ENCODE measurements at regions not wholly inside any gene's neighbourhood (a gene's known extent, or its start where the extent isn't known, plus 50 kb on each side); places are given as distances from the start of the nearest gene placed in this dataset.

DNA sequence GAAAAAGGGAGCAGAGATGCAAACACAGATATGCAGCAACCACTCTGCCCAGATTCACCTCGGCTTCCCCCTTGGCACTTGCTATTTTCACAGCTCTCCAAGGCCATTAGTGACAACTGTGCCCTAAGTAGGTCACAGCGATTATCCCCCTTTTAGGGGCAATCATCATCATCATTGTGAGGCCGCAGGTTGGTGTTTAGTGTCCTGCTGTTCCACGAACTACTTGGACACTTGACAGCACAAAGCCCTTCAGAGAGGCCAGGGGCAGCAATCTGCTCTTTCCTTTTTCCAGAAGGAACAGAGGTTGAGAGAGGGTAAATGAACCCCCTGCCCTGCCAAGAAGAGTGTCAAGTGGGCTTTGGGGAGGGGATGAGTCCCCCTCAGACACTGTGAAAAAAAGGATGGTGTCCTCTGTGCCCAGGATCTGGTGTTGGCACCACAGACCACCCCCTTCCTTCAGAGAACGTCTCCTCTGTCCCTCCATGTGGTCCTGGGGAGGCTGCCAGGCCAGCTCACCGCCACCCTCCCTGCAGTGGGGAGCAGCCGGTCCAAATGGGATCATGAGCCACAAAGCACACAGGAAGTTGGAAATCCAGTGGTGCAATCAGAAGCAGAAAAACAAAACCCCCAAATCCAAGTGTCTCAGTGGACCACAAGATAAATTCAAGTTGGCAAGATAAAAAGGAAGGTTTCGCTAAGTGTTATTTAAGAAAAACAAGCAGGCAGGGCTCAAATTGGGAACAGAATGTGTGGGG lies 78.4 kb upstream of the MED9 start:
- Histone ChIP-seq H3K79me2 (ENCODE audit: insufficient read depth, low read length) (no peaks in the 10 kb centered on the region), H3K36me3 (ENCODE audit: insufficient read depth, low read length) (no peaks in the 10 kb centered on the region), H3K27me3 (ENCODE audit: insufficient read depth, low read length) (no peaks in the 10 kb centered on the region), H2AFZ (ENCODE audit: low read length) (peak overlapping the region; percentile 27), H3K9me3 (ENCODE audit: low read depth, low read length) (peaks cover 2% of the 10 kb centered on the region), H3K4me3 (ENCODE audit: insufficient read depth, low read length) (no peak overlapping the region), H3K4me1 (ENCODE audit: insufficient read depth, low read length) (peaks cover 34% of the 10 kb centered on the region), H3K4me2 (ENCODE audit: insufficient read depth, low read length) (peak overlapping the region; percentile 54), H3K27ac (ENCODE audit: low read depth, low read length) (peak overlapping the region; percentile 76), H4K20me1 (ENCODE audit: insufficient read depth, low read length) (no peaks in the 10 kb centered on the region)
- DNase-seq (ENCODE audit: insufficient read length, low spot score, missing footprints), result peak; percentile 96
- TF ChIP-seq, protein P1, sequence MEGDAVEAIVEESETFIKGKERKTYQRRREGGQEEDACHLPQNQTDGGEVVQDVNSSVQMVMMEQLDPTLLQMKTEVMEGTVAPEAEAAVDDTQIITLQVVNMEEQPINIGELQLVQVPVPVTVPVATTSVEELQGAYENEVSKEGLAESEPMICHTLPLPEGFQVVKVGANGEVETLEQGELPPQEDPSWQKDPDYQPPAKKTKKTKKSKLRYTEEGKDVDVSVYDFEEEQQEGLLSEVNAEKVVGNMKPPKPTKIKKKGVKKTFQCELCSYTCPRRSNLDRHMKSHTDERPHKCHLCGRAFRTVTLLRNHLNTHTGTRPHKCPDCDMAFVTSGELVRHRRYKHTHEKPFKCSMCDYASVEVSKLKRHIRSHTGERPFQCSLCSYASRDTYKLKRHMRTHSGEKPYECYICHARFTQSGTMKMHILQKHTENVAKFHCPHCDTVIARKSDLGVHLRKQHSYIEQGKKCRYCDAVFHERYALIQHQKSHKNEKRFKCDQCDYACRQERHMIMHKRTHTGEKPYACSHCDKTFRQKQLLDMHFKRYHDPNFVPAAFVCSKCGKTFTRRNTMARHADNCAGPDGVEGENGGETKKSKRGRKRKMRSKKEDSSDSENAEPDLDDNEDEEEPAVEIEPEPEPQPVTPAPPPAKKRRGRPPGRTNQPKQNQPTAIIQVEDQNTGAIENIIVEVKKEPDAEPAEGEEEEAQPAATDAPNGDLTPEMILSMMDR (IDR thresholded peaks at IDR 0.05; ENCODE audit: extremely low read depth, low read depth, low read length), result no peak

DNA sequence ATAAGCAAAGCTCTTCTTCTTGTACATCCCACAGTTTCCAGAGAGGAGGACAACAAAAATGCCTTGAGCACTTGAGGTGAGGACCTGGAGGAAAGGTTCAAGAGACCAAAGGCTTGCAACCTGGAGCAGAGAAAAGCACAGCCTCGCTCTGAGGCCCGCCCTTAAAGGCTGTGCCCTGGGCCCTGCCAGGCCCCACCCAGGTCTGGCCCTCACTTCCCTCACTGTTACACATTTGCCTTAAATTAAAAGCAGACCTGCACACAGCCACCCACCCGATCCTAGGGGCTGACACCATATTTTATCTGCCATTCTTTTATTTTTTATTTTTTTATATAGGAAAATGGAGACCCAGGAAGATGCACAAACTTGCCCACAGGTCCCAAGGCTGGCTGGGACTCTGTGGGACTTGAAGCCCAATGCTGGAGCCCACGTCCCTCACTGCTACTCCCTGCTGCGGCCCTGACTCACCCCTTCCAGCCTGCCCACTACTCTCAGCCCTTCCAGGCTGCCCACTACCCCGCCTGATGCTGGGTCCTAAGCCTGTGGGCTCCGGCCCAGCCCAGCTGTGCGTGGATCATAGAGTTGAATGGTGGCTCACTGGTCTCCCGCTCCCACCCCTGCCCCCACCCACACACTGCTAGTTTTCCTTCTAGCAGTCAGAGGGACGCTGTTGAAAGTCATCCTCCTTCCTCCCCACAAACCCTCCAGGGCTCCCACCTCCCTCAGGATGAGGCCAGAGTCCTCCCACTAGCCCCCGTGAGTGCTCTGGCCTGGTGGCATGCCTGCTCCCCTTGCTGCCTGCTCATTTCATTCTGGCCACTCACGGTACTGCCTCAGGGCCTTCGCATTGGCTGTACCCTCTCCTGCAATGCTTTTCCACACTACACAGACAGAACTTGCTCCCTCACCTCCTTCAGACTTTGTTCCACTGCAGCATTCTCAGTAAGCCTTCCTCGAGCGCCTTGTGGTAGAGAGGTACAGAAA lies 77.6 kb upstream of the MED9 start:
- peaks cover 35% of the 10 kb centered on the region for H3K4me1 ChIP-seq (ENCODE audit: insufficient read depth, low read length)
- peak overlapping the region; percentile 42 for H2AFZ ChIP-seq (ENCODE audit: low read length)
- DNase-seq (ENCODE audit: insufficient read length, low spot score, missing footprints), result peak; percentile 77
- no peaks in the 10 kb centered on the region for H4K20me1 ChIP-seq (ENCODE audit: insufficient read depth, low read length)
- no peaks in the 10 kb centered on the region for H3K36me3 ChIP-seq (ENCODE audit: insufficient read depth, low read length)
- H3K4me3 ChIP-seq (ENCODE audit: insufficient read depth, low read length), result no peak overlapping the region
- no peaks in the 10 kb centered on the region for H3K79me2 ChIP-seq (ENCODE audit: insufficient read depth, low read length)
- H3K27me3 ChIP-seq (ENCODE audit: insufficient read depth, low read length), result no peaks in the 10 kb centered on the region
- H3K4me2 ChIP-seq (ENCODE audit: insufficient read depth, low read length), result peak overlapping the region; percentile 54
- TF ChIP-seq, protein P1 (IDR thresholded peaks at IDR 0.05; ENCODE audit: extremely low read depth, low read depth, low read length), result no peak
- H3K9me3 ChIP-seq (ENCODE audit: low read depth, low read length), result peaks cover 2% of the 10 kb centered on the region
- peak overlapping the region; percentile 76 for H3K27ac ChIP-seq (ENCODE audit: low read depth, low read length)

DNA sequence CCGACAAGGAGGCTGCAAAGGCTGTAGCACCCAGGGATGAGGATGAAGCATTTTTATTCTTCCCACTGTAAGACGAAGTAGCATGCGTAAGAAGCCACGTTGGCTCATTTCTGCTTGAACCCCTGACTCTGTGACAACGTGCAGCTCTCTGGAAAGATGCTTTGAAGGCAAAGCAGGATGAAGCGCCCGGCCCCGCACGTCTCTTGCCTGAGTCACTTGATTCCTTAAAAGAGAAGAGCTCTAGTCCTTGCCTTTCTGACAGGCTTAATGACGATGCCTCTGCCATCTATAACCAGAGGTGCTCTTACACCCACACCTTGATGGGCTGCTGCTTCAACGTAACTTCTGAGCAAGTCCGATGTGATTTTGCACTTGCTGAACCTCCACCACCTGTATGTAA lies 76.7 kb upstream of the MED9 start:
- Histone ChIP-seq H3K27me3 (ENCODE audit: insufficient read depth, low read length) (no peaks in the 10 kb centered on the region), H3K4me2 (ENCODE audit: insufficient read depth, low read length) (no peak overlapping the region), H3K27ac (ENCODE audit: low read depth, low read length) (peak overlapping the region; percentile 76), H3K36me3 (ENCODE audit: insufficient read depth, low read length) (no peaks in the 10 kb centered on the region), H2AFZ (ENCODE audit: low read length) (no peak overlapping the region), H3K4me3 (ENCODE audit: insufficient read depth, low read length) (no peak overlapping the region), H4K20me1 (ENCODE audit: insufficient read depth, low read length) (no peaks in the 10 kb centered on the region), H3K4me1 (ENCODE audit: insufficient read depth, low read length) (peaks cover 35% of the 10 kb centered on the region), H3K79me2 (ENCODE audit: insufficient read depth, low read length) (no peaks in the 10 kb centered on the region), H3K9me3 (ENCODE audit: low read depth, low read length) (peaks cover 2% of the 10 kb centered on the region)
- TF ChIP-seq, protein P1 (IDR thresholded peaks at IDR 0.05; ENCODE audit: extremely low read depth, low read depth, low read length), result no peak
- peak; percentile 47 for DNase-seq (ENCODE audit: insufficient read length, low spot score, missing footprints)
